DMS79 treated with DMSO at 0.1 percent for 48 hours (cell line): ENCODE measurements at regions not wholly inside any gene's neighbourhood (a gene's known extent, or its start where the extent isn't known, plus 50 kb on each side); places are given as distances from the start of the nearest gene placed in this dataset.

Experiments used
- DNase-seq: peaks from one replicate; lab custom pipeline; 2025; lab: John Stamatoyannopoulos, UW

DNA sequence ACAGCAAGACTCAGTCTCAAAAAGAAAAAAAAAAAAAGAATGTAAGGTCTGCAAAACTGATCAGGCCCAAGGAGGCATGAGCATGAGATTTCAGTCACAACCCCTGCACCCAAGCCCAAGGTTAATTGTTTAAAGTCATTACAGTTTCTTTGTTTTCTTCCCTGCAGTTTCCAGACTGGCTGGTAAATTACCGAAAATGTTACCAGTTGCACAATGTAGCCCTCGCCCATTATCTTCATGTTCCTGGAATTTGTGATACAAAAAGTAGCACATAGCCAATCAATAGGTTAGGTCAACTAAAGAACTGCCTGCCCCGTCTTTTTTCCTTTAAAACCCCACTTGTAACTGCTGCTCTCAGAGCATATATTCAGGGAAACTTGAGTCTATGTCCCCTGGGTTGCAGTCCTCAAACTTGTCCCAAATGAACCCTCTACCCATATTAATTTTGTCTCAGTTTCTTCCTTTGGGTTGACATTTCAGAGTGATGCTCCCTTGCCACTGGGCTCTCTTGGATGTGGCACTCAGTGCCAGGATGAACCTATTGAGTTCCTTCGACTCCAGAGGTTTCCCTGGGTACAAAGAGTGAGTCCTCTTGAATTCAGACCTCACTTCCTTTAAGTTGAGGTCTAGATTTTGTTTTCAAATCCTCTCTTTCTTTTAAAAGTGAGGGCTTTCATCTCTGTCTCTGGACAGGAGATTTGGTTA lies 216.2 kb upstream of the HS6ST1 start:
- no peak for DNase-seq

DNA sequence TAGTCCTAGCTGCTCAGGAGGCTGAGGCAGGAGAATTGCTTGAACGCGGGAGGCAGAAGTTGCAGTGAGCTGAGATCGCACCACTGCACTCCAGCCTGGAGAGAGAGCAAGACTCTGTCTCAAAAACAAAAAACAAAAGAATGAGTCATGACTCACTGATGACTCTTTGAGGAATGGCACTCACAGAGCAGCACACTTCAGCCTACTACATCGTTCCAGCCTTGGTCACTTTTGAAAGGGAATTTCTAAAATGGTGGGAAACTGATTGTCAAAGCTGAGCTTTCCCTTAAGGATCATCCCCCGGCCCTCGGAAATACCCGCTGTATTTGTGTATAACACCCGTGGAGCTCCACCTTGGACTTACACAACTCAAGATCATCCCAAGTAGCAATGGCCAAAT lies 217.3 kb upstream of the HS6ST1 start:
- no peak for DNase-seq

GRCh38 chr2:128536925-128537620 lies 218.4 kb upstream of the HS6ST1 start:
- no peak for DNase-seq

DNA sequence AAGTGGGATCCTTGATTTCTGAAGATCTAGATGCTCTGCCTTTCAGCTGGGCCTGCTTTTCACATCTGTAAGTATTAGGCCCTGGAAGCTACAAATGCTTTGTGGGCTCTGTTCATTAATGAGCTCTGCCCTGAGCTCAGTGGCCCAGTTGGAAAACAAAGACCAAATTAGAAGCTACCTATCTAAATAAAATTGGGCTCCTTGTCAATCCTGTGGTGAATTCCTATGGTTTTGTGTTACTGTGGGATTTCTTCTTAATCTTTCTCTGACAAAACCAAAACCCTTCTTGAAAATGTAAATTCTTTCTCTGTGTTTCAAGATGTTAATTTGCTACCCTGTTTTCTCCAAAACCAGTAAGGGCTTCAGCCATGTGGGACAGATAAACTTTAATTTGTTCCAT lies 219.0 kb upstream of the HS6ST1 start:
- no peak for DNase-seq

DNA sequence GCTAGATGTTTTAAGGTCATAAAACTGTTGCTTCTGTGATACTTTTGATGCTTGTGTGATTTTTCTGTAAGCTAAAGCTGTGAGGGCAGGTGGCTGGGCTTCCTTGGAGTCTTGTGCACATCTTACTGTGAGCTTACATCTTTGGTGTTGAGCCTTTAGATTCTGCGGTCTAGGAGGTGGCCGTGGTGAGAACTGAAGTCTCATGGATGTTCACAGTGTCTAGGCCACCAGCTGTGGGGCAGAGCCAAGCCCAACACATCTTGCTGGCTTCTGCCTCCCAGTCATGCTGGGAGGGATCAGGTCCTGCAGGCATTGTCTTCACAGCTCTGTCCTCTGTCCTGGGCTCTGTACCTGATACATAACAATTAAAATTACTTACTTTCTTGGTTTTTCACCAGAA lies 219.7 kb upstream of the HS6ST1 start:
- DNase-seq = no peak

- no peak for DNase-seq
Measured at GRCh38 chr2:128540670-128541069, 222.0 kb upstream of the HS6ST1 start.

DNA sequence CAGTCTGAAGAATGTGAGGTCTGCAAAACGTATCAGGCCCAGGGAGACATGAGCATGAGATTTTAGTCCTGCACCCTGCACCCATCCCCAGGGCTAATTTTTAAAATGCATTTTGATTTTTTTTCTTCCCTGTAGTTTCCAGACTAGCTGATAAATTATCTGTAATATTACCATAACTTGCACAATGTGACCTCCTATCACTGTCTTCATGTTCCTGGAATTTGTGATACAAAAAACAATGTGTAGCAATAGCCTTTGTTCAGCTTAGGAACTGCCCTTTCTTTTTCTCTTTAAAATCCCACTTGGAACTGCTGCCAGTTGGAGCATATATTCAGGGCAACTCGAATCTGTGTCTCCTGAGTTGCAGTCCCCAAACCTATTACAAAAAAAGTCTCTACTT lies 222.8 kb upstream of the HS6ST1 start:
- no peak for DNase-seq

DNA sequence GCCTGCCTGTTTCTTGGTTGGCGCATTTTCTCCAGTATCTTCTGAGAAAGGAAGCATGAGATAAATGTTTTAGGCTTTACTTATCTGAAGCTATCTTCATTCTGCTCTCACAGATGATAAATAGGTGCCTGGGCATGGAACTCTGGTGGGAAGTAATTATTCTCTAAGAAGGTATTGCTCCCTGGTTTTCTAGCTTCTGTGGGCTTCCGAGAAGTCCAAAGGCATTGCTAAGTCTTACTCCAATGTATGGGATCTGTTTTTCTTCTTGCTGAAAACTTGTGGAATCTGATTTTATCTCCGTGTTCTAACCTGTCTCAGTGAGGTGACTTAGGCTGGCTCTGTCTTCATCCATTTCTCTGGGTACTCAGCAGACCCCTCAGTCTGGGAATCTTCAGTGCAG lies 224.4 kb upstream of the HS6ST1 start:
- DNase-seq = no peak

- DNase-seq = no peak
Measured at GRCh38 chr2:128543646-128544045, 225.0 kb upstream of the HS6ST1 start.

DNA sequence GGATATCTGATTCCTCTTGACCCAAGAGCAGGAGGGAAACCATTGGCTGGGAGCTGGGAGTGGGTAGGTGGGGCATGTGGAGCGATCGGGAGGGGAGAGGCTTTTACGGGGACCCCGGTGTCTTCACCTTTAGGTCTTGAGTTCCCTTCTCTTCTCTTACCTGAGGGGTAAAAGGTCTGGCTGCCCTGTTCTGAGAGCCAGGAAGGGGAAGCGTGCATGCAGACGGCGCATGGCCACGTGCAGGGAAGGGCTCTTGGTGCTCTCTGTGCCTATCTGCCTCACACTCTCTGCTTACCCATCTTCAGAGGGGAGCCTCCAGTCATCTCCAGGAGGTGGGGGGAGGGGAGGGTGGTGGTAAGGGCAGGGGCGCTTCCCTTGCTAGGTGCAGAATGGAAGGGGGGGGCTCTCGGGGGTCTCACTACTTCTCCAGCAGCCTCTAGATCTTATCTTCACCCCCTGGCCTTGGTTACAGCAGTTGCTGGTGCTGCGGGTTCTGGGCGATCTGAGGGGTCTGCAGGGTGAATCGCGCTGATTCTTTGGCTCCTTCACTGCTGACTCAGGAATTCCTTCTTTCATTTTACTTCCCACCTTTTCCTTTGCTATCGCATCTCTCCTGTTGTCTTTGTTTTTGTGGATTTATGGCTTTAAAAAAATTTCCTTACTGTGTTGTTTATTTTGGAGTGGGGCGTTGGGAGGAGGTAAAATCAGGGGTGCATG lies 225.8 kb upstream of the HS6ST1 start:
- no peak for DNase-seq

DNA sequence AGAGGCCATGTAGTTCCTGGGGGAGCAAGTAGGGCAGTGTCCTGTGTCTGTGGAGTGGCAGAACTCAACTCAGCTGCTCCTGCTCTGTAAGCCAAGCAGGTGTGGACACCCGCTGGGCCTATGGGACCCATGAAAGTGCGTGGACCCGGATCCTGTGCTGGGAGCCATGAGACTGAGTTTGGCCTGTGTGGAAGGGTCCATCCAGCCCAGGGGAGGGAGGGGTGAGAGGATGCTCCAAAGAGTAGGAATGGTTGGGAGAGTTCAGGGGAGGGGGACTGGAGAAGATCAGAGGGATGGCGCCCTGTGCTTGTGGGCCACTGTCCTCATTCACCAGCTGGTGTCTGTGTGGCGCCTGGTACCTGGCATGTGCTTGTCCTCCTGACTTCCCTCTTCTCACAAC lies 226.4 kb upstream of the HS6ST1 start:
- no peak for DNase-seq

DNA sequence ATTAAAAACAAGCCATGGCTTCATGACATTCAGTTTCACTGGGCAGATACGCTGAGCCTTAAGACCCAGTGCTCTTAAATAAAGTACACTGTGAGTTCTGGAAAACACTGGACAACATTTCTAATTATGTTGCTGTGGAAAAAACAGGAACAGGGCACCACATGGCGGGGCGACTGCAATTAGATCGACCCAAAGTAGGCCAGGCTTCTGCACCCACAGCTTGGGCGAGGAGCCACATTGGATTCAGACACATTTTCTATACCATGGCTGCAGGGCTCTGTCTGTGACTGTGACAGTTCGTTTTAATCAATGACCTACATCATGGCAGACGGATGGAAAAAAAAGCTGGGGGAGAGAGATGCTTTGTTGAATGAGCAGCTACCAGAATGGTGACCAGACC lies 227.2 kb upstream of the HS6ST1 start:
- no peak for DNase-seq

- no peak for DNase-seq
Measured at GRCh38 chr2:128547667-128548066, 229.0 kb upstream of the HS6ST1 start.

- no peak for DNase-seq
Measured at GRCh38 chr2:128548461-128548891, 229.8 kb upstream of the HS6ST1 start.

DNA sequence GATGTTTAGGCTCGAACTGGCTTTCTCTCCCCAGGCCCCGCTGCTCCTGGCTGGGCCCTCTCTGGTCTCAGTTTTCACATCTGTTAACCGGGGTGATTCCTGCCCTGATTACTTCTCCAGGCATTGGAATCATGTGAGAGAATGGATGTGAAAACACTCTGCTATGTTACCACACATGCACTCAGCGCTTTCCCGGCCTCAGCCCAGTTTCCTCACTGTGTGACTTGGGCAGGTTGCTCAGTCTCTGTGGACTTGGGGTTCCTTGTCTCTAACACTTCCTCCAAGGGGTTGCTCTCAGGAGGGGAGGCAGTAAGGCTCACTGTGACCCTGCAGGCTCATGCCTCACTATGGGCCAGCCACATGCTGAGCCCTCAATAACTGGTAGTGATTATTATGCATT lies 230.4 kb upstream of the HS6ST1 start:
- DNase-seq = no peak

DNA sequence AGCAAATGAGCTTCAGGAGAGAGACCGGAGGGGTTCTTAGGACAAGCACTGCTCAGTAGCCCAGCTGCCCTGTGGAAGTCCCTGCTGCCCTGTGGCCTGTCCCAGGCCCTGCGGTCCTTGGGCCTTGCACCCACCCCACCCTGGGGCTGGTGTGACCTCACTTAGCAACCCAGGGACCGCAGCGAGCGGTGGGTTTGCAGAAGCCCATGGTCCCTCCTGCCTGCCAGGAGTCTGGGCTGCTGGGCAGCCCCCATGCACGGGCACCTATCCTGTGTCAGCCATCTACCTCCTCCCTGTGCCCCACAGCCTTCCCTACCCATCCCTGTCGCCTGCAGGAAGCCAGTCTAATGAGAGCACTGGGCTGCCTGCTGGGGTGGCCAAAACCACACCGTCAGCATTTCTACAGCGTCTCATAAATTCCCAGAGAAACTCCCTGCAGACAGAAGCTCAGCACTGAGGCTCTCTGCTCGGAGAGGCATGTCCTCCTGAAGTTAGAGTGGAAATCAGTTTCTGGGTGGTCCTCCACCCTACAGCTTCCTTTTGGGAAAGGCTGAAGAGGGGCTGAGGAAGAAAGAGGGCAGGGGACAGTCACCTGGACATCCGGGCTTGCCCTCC lies 231.1 kb upstream of the HS6ST1 start:
- DNase-seq = no peak

DNA sequence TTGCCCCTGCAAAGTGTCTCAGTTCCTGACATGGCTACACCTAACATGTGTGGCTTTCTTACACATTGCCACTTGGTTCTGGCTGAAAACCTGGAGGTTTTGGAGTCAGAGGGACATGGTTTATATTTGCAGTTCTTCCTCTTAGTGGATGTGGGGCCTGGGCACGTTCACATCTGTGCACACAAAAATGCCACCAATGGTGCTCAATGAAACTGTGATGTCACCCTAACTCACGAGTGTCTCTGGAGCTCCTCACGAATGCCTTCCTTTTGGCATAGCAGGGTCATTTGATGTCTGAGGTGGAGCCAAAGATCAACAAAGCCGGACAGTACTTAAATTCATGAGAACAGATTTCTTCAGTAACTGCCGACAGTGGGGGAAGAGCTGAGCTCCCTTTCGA lies 231.7 kb upstream of the HS6ST1 start:
- DNase-seq = no peak

- DNase-seq = no peak
Measured at GRCh38 chr2:128550801-128551416, 232.2 kb upstream of the HS6ST1 start.

GRCh38 chr2:128551435-128551834 lies 232.8 kb upstream of the HS6ST1 start:
- DNase-seq = no peak

DNA sequence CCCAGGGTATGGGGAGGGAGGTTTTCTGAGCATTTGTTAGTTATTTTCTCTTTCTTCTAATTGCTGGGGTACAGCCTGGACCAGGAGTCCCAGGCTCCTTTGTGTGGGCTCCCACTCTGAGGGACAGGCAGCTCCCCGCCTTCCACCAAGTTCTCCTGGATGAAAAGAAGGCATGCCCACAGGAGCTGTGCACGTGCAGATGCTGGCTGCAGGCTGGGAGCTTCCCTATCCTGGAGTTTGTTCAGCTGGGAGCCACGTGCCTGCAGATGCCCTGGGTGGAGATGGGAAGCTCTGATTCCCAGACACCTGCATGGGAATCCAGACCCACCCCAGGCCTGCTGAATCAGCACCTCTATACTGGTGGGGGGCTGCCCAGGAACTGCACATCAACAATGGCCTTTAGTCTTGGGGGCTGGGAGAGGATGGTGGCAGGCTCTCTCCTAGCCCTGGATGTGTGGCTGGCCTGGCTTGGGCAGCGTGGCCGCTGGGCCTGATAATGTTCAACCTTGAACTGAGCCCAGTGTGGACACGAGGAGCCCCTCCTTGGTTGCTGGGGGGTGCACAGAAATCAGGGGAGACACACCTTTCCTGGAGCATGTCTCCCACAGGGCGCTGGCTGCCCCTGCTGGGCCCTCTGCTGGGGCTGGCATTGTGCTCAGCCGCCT lies 233.6 kb upstream of the HS6ST1 start:
- no peak for DNase-seq

DNA sequence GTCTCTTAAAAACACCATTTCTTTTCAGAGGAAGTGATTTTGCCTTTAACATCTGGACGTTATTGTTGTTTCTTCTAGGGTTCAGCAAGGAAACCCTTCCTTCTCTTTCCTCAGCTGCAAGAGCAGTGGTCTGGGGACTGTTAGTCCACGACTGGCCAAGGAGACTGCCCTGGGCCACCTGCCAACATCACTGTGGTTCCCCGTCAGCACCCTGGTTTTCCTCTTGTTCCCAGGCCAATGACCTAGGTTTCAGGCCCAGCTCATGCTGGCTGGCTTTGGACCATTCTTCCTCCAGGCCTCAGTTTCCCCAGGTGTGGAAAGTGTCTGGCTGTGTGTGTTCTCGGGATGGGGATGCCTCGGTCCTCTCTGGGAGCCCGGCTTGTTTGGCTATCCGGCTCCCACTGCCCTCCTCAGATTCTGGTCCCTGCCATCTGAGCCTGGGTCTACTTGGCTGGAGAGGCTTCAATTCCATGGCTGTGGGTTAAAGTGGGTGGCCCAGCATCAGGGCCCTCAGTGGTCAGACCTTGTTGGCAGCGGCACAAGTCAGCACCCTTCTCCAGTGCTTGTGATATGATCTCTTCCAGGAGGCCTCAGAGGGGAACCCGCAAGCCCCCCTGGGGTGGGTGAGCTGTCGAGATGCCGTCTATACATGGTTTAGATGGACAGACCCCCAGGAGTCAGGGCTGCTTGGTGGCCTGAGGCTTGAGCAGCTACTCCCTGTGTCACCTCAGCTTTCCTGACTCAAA lies 234.3 kb upstream of the HS6ST1 start:
- DNase-seq = no peak
